GM18498 (cell line): ENCODE measurements at regions not wholly inside any gene's neighbourhood (a gene's known extent, or its start where the extent isn't known, plus 50 kb on each side); places are given as distances from the start of the nearest gene placed in this dataset.

Experiments used
- ATAC-seq: cut with Tn5 transposase; IDR thresholded peaks from one replicate; pipeline ENCODE4 v1.9.1; 2021; ENCODE audit warnings: mild to moderate bottlenecking, moderate library complexity; ENCODE audit not compliant: unreplicated experiment

- ATAC-seq: no peak
Observed at GRCh38 chr11:127628458-127628785, 627.9 kb upstream of the KIRREL3 start.

GRCh38 chr11:127627629-127628457 is 627.3 kb upstream of the KIRREL3 start:
- no peak for ATAC-seq

GRCh38 chr11:127627204-127627603 is 626.6 kb upstream of the KIRREL3 start:
- ATAC-seq: no peak

GRCh38 chr11:127625402-127625801 is 624.8 kb upstream of the KIRREL3 start:
- ATAC-seq: no peak

GRCh38 chr11:127624306-127624856 is 623.8 kb upstream of the KIRREL3 start:
- no peak for ATAC-seq

GRCh38 chr11:127622686-127623085 is 622.1 kb upstream of the KIRREL3 start:
- ATAC-seq: no peak

GRCh38 chr11:127620671-127621070 is 620.1 kb upstream of the KIRREL3 start:
- ATAC-seq: no peak

- no peak for ATAC-seq
Observed at GRCh38 chr11:127619946-127620345, 619.4 kb upstream of the KIRREL3 start.

- ATAC-seq: no peak
Observed at GRCh38 chr11:127618721-127619120, 618.2 kb upstream of the KIRREL3 start.

- no peak for ATAC-seq
Observed at GRCh38 chr11:127616158-127616557, 615.6 kb upstream of the KIRREL3 start.

GRCh38 chr11:127612607-127613006 is 612.0 kb upstream of the KIRREL3 start:
- no peak for ATAC-seq

- ATAC-seq: no peak
Observed at GRCh38 chr11:127609025-127609773, 608.6 kb upstream of the KIRREL3 start.

- ATAC-seq: no peak
Observed at GRCh38 chr11:127607487-127608085, 607.0 kb upstream of the KIRREL3 start.

GRCh38 chr11:127601578-127601977 is 601.0 kb upstream of the KIRREL3 start:
- no peak for ATAC-seq

- no peak for ATAC-seq
Observed at GRCh38 chr11:127600674-127601073, 600.1 kb upstream of the KIRREL3 start.

GRCh38 chr11:127598476-127598875 is 597.9 kb upstream of the KIRREL3 start:
- no peak for ATAC-seq

- ATAC-seq: no peak
Observed at GRCh38 chr11:127596433-127596832, 595.9 kb upstream of the KIRREL3 start.

GRCh38 chr11:127592371-127592770 is 591.8 kb upstream of the KIRREL3 start:
- no peak for ATAC-seq

GRCh38 chr11:127590314-127590713 is 589.7 kb upstream of the KIRREL3 start:
- no peak for ATAC-seq

GRCh38 chr11:127588431-127588830 is 587.9 kb upstream of the KIRREL3 start:
- no peak for ATAC-seq

GRCh38 chr11:127587511-127587910 is 586.9 kb upstream of the KIRREL3 start:
- ATAC-seq: no peak

- ATAC-seq: no peak
Observed at GRCh38 chr11:127576210-127576609, 575.6 kb upstream of the KIRREL3 start.
